Activated naive CD4-positive, alpha-beta T cell (primary cell): ENCODE measurements at regions not wholly inside any gene's neighbourhood (a gene's known extent, or its start where the extent isn't known, plus 50 kb on each side); places are given as distances from the start of the nearest gene placed in this dataset.

Source experiments
- DNase-seq, 4 experiments: peaks; one replicate each; lab custom pipeline; 2025; lab: John Stamatoyannopoulos, UW

DNA sequence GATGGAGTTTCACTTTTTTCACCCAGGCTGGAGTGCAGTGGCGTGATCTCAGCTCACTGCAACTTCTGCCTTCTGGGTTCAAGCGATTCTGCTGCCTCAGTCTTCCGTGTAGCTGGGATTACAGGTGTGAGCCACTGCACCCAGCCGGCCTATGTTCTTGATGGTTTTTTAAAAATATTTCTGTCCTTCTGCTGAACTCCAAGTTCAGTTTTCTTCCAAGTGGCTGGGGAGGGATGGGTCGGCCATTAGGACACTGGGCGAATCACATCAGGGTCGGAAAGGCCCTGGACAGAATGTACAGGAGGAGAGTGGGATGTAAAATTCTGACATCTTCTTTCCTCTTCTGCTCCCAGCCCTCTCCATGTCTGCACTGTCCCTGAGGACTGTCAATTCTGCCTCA is 289.6 kb downstream of the PTPRU start:
- DNase-seq = no peak

DNA sequence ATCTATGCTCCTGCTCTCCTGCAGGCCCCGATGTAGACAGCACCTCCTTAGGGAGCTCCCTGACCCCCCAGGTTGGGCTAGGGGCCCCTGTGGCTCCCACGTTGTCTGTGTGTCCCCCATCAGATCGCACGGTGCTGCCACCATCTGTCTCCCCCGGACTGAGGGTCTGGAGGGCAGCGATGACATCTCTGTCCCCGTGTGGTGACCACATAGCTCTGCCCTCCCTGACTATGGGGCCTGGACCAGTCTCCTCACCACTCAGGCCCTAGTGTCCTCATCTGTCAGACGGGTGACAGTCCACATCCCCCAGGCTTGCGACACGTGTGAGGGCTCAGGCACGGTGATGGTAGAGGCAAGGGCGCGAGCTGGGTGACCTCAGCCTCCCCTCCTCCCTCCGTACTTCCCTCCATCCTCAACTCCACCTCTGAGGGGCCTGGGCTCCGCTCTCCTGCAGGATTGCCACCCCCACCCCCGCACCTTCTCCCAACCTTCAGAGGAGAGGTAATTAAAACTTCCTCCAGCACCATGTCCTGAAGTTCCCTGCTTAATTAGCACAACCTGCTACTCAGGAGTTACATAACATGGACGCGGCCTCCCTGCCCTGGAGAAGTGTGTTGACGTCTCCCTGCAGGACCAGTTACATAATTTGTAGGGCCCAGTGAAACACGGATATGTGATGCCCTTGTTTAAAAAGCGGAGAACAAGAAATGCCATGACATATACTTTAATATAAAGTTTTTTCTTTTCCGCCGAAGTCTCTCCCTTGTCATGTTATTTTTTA is 288.2 kb downstream of the PTPRU start:
- DNase-seq = no peak

DNA sequence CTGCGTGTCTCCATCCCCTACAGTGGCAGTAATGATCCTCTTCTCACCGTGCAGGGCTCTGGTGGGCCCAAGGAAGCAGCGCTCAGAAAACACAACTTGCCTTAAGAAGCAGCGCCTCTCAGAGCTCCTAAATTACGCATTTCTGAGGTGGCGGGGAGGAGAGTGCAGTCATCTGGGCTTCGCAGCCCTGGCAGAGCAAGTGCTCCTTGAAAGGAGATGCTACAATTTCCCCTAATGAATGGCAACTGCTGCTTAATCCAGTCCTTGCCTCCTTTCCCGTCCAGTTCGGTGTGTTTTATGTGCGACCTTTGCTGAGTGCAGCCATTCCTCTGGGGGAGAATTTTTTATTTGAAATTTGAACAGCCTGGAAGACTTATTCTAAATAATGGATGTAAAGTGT is 287.3 kb downstream of the PTPRU start:
- DNase-seq = no peak

DNA sequence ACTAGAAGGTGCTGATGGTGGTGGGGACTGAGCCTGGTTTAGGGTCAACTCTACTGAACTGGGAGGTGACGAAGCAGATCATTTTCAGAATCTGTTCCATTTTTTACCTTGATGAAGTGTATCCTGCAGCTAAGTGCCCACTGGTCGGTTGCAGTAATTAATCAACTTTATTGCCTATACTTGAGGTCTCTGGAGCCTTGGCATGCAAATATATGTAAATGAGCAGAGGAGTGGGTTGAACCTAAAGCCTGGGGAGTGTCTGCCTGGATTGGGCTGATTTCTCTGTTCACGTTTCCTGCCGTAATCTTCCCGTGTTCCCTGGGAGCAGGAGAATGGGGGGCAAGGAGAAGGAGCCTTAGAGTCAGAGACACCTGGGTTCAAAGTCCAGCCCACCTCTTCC is 286.8 kb downstream of the PTPRU start:
- no peak for DNase-seq

DNA sequence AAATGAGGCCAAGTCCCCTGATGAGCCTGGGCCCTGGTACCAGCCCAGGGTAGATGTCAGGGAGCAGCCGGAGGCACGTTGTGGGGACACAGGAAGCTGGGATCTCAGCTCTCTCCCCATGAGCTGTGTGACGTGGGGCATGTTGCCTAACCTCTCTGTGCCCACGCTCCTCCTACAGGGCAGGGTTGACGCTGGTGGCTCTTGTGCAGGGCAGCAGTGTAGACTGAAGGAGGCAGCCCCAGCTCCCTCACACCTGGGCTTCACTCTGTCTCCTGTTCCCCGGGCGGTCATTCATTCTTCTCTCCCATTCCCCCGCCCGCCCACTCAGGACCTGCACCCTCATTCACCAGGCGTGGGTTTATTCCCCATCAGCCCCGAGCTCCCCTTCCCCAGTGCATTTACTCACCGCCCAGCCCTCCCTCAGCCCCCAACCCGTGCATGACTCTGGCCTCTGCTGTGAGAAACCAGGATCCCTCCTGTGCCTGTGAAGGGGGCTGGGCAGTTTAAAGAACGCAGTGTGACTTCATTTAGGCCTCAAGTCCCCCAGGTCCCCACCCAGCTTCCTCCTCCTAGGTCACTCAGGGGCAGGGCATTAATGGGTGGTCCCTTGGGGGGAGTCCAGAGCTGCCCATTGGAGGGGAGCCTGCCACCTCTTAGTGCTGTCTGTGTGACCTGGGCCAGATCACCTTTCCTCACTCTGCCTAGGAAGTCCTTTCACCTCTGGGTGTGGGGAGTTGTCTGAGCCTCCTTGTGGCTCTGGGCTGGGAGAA is 285.7 kb downstream of the PTPRU start:
- DNase-seq = no peak

DNA sequence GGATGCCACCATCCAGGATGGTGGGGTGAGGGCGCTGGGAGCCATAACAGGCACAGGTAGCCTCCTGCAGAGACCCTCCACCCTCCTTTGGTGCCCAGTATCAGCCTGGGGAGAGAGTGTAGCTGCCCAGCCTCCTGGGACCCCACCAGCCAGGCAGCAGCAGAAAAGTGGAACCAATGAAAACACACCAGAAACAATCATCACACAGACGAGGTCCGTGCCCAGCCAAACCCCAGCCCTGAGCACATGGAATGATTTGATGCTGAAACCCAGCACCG is 285.1 kb downstream of the PTPRU start:
- DNase-seq = no peak

DNA sequence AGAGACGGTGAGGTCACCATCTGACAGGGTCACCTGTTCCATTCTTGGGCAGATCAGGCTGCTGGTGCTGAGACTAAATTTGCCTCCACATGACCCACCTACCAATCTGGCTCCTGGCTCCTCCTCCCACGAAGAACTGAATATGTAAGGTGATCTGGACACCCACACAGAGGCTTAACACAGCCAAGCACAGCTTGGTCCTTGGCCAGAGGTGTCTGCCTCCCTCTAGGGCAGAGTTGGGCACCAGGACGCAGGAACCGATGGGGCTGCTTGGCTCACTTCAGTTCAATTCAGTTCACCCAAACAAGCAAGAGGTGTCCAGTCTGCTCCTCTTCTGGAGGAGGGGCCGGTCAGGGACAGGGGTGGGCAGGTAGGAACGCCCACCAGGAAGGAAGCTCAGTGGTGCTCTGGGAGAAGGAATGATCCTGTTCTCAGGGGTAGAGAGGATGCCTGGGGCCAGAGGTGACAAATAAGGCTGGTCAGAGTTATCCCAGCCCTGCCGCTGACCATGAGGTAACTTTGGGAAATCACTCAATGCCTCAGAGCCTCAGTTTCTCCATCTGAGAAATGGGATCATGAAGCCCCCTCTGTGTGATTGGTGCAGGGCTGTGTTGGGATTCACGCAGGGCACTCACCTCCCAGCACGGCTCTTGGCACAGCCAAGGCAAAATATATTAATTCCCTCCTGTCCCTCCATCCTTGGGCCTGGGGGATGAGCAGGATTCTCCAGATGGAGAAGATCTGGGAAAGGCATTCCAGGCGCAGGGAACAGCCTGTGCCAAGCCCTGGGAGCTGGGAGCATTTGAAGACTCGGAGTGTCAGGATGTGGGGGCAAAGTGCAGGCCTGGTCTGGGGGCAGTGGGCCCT is 284.5 kb downstream of the PTPRU start:
- no peak for DNase-seq

DNA sequence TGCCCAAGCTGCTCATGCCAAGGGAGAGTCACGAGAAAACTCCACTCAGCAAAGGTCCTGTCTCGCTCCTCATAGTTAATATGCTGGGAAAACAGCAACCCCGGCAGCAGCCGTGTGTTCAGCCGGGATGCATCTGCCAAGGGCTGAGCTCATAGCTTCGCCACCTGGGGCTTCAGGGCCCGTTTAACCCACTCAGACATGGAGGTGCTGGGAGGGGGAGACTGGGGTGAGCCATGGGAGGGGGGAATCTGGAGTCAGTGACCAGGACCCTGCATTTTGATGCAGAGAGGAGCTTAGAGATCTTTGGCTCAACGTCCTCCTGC is 283.4 kb downstream of the PTPRU start:
- no peak for DNase-seq

DNA sequence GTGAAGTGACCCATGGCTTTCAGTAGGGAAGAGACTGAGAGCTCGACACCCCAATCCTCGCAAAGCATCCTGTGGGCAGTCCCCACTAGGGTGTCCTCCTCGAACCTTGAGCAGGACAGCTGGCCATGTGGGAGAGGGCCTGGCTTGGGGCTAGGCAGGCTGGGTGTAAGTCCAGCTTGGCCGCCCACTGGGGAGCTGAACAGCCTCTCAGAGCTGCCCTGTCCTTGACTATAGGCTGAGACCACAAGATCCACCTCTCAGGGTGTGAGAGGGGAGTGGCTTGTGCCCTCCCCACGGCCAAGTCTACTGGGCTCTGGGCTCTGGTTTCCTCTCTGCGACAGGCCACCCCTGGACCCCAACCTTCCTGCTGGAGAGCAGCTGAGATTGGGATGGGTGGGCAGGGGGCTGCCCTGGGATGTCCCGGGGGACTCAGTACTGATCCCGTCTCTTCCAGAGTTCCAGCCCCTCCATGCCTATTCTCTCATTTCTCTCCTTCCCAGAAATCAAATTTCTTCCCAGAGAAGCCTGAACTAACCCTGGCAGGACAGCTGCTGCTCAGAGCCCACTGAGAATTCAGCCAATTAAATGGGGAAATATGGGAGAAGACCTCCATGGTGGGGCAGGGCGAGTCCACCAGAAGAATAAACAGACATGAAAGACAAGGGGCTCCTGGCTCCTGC is 282.9 kb downstream of the PTPRU start:
- no peak for DNase-seq

DNA sequence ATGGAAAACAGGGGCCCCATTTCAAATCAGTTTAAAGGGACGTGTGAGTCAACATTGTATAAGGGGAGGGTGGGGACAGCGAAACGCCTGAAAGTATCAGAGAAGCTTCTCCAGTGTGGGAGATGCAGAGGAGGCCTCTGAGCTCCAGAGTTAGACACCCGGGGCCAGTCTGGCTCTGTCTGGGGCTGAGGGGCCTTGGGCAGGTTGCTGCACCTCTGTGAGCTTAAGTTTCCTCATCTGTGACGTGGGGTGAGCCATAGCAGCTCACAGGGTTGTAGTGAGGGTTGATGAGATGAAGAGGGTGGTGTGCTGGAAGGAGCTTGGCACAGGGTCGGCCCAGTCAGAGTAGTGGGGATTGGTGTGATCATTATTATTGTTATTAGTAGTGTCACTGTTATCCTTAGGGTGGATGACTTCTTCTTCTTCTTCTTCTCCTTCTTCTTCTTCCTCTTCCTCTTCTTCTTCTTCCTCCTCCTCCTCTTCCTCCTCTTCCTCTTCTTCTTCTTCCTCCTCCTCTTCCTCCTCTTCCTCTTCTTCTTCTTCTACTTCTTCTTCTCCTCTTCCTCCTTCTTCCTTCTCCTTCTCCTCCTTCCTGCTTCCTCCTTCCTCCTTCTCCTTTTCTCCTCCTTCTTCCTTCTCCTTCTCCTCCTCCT is 282.0 kb downstream of the PTPRU start:
- DNase-seq = no peak

DNA sequence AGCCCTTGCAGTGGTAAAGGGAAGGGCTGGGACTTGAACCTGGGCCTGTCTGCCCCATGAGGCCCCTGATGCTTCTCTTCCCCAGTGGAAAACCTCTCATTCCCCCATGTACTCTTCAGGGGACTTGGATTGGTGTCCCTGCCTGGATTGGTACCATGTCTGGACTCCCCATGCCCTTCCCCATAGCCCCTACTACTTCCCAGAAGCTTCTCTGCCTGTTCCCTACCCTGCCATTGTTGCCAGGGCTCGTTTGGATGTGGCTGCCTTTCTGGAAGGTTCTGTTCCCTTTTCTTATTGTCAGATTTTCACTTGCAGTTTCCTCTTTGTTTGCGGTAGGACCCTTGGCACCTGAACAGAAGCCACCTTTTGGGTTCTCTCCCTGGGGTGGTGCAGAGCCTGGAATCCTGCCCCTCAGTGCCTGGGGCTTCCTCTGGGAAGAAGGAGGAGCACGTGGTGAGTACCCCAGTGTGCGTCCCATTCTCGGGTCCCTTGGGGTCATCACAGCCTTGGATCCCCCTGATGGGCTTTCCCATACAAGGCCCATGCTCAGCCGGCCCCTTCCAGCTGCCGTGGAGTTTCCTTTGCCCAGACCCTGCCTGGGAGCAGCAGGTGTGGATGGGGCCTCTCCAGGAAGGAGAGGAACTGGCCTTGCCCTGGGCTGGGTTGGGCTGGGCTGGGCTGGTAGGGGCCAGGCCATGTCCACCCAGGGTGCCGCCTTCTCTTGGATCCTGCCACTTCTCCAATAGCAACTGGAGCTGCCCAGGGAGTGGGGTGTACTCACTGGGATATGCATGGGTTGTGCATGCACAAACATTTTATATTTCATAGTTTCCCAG is 281.1 kb downstream of the PTPRU start:
- DNase-seq = no peak

DNA sequence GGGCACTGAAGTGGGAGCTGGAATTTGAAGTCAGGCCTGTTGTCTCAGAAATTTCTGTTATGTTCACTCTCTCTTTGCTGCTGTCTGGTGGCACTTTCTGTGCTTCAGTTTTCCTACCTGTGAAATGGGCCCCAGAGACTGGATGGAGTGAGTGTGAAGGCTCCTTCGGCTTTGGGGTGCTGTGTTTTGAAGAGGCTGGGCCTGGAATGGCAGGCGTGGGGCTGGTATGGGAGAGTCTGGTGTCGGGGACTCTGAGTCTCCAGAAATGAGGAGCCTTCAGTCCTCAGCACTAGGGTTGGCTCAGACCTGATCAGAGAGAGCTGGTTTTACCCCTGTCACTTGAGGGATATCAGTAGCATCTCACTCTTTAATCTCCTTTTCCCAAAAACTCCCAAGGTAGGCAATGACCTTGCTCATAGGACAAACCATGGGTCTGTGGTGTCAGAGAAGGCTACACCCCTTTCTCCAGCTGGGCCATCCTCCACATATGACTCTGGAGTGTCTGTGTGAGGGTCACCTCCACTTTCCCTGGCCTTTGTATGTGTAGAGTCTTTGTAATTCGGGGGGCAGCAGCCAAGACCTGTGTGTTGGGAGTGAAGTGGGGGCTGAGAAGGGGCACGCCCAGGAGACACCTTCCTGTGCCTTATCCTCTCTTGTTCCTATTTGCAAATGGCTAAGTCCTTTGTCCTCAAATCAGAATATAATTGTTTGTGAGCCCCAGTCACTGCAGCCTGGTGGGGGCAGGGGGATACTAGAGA is 279.9 kb downstream of the PTPRU start:
- no peak for DNase-seq

DNA sequence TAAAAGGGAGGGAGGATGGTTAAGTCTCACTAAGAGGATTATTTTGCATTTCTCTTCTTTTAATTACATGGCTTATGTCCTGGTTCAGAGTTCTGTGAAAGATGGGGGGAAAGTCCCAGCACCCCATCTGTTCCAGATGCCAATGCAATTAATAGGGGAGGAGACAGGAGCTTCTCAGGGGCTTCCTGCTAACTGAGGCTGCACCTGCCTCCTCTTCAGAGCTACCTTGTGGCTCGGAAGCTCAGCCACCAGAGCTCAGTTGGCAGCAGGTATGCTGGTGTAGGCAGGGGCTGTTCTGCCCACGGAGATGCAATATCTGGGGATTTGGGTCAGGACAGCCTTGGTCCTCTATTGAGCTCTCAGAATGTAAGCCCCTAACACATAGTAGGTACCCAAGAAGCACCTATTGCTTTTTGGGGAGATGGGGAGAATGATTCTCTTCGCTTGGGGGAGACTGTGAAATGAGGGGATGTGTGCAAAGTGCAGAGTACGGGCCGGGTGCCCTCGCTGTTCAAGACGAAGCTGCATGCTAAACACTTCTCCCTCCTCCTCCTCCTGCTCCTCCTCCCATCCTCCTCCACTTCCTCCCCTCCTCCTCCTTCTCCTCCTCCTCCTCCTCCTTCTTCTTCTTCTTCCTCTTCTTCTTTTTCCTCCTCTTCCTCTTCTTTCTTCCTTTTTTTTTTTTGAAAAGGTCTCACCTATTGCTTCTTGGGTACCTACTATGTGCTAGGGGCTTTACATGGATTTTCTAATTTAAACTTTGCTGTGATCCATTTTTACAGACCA is 279.0 kb downstream of the PTPRU start:
- DNase-seq = no peak

DNA sequence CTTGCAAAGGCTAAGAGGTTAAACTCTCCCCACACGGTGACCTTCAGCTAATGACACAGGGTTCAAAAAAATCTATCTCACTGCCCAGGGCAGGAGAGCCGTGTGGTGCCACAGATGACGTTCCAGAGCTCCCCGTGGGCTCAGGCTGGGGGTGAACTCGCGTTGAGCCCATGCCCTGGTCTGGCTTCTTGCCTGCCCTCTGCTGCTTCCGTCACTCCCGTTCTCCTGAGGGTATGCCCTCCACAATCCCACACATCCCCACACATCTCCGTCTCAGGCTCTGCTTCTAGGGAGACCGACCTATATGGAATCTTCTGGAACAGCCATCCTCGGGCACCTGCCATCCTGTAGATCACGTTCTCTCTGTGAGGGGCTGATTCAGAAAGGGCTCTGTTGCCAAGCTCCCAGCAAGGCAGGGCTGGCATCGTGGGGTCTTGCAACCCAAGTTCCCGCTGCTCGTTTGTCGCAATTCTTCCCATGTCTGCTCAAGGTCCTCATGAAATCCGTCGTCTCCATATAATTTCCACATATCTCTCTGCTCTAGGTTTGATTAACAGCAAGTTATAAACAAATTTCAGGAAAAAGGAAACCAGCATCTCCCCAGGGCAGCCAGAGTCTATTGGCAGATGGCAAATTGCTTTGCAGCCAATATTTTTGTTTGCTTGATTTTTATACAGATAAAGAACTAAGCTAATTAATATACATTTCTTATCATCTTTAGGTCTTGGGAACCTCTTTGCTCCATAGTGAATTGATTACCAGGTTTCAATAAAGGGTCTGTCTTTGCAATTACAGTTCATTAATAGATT is 278.2 kb downstream of the PTPRU start:
- DNase-seq = no peak

DNA sequence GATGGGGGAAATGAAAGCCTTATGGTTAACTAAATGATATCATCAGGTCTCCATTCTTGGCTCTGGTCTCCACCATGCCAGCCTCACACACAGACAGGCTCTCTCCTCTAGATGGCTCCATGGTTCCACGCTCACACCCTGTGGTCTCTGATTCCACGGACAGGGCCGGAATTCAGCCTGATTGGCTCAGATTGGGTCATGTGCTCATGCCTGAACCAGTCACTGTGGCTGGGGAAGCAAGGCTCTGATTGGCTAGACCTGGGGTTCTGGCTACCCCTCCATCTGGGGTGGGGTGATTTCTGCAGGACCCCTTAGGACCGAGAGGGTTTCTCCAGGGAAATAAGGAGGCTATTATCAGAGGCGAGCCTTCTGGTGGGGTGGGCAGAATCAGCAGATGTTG is 277.0 kb downstream of the PTPRU start:
- DNase-seq = no peak

DNA sequence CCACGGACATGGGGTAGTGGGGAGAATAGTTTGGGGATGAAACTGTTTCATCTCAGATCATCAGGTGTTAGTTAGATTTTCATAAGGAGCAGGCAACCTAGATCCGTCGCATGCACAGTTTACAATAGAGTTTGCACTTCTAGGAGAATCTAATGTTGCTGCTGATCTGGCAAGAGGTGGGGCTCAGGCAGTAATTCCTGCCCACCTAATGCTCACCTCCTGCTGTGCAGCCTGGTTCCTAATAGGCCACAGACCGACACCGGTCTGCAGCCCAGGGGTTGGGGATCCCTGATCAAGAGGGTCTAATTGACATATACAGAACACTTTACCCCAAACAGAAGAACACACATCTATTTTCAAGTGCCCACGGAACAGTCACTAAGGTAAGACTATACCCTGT is 275.1 kb downstream of the PTPRU start:
- no peak for DNase-seq

DNA sequence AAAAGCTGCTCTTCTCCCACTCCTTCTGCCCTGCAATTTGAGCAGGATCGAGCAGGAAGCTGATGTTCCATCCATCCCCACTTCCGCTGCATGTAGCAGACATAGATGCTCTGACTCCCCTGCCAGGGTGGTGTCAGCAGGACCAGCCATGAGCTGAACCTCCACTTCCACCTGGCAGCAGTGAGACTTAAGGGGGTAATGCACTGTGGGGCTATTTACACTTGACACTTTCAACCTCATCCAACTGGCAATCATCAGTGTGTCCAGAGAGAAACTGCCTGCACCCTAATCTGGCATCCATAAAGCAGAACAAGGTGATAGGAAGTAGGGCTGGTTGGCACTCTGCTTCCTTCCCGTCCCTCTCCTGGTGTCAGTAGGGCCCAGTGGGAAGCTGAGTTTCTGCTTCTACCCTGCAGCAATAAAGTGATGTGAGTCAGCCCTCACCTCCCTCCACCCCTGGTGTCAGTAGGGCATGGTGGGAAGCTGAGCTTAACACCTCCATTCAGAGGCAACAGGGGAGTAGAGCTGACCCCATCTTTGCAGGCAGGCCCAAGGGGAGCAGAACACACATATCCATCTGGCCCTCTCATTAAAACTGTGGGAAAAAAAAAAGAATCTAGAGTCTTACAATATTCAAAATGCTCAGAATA is 272.3 kb downstream of the PTPRU start:
- no peak for DNase-seq

DNA sequence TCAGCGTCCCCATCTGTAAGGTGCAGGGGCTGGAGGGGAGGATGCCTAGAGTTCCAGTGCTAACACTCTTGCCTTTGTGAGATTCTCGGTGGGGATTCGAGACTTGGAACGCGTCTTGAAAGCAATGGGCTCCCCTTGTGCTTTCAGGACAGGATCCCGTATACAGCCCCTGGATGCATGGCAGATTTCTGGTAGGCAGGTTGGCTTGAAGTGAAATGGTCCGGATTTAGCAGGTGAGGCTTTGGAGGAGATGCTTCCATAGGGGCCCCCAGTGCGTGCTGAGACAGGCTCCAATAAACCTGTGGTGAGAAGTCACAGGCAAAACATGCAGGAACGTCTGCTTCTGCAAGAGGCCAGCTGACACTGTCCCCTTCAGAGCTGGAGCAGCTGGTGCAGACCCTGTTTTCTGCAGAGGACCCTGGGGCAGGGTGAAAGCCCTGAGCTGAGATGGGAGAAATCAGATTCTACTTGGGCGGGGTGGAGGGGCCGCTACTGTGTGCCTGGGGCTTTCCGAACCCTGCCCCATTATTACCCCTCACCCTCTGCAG is 270.4 kb downstream of the PTPRU start:
- DNase-seq = no peak
